Mammary epithelial cell (primary cell): ENCODE measurements at regions not wholly inside any gene's neighbourhood (a gene's known extent, or its start where the extent isn't known, plus 50 kb on each side); places are given as distances from the start of the nearest gene placed in this dataset.

ENCODE experiments used
- EZH2 ChIP-seq: IDR thresholded peaks from 2 replicates; pipeline ENCODE4 v1.6.1; 2012; ENCODE audit warnings: low read length, inconsistent platforms, borderline replicate concordance
- TF ChIP-seq, protein P1 (sequence below), 2 donors: IDR thresholded peaks in 1 of 2; conservative IDR thresholded peaks in 1 of 2; 2 replicates each; pipeline ENCODE4 v1.5.1; 2011 to 2012; ENCODE audit warnings: inconsistent platforms in 2 of 2, low read length in 2 of 2, mild to moderate bottlenecking in 2 of 2, control low read depth in 1 of 2, low read depth in 1 of 2; ENCODE audit not compliant: insufficient read depth in 1 of 2; ENCODE audit errors: extremely low read depth in 1 of 2

DNA sequence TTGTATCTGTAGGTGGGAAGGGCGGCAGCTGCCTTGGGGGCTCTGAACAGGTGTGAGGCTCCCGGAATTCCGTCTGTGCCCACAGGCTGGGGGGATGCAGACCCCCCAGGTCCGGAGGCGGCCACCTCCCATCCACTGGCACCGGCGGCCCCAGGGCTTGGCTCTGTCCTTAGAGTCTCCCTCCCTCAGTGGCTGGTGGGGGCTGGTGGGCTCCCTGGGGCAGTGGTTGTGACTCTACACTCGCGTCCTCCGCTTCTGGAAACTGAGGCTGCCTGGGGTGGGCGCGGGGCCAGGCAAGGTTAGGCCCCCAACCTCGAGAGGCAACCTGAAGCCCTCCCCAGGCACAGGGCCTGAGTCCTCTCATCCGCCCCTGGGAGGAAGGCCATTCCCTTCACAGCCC, 1305.4 kb downstream of the BRD1 start:
- TF ChIP-seq, protein P1, sequence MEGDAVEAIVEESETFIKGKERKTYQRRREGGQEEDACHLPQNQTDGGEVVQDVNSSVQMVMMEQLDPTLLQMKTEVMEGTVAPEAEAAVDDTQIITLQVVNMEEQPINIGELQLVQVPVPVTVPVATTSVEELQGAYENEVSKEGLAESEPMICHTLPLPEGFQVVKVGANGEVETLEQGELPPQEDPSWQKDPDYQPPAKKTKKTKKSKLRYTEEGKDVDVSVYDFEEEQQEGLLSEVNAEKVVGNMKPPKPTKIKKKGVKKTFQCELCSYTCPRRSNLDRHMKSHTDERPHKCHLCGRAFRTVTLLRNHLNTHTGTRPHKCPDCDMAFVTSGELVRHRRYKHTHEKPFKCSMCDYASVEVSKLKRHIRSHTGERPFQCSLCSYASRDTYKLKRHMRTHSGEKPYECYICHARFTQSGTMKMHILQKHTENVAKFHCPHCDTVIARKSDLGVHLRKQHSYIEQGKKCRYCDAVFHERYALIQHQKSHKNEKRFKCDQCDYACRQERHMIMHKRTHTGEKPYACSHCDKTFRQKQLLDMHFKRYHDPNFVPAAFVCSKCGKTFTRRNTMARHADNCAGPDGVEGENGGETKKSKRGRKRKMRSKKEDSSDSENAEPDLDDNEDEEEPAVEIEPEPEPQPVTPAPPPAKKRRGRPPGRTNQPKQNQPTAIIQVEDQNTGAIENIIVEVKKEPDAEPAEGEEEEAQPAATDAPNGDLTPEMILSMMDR (conservative IDR thresholded peaks at IDR 0.05 in 1 of 2, IDR thresholded peaks at IDR 0.05 in 1 of 2; ENCODE audit: extremely low read depth in 1 of 2, insufficient read depth in 1 of 2, low read depth in 1 of 2, low read length in 2 of 2) = no peak
- no peak for TF ChIP-seq EZH2
